ENCODE measurements at regions not wholly inside any gene's neighbourhood (a gene's known extent, or its start where the extent isn't known, plus 50 kb on each side); places are given as distances from the start of the nearest gene placed in this dataset.

DNA sequence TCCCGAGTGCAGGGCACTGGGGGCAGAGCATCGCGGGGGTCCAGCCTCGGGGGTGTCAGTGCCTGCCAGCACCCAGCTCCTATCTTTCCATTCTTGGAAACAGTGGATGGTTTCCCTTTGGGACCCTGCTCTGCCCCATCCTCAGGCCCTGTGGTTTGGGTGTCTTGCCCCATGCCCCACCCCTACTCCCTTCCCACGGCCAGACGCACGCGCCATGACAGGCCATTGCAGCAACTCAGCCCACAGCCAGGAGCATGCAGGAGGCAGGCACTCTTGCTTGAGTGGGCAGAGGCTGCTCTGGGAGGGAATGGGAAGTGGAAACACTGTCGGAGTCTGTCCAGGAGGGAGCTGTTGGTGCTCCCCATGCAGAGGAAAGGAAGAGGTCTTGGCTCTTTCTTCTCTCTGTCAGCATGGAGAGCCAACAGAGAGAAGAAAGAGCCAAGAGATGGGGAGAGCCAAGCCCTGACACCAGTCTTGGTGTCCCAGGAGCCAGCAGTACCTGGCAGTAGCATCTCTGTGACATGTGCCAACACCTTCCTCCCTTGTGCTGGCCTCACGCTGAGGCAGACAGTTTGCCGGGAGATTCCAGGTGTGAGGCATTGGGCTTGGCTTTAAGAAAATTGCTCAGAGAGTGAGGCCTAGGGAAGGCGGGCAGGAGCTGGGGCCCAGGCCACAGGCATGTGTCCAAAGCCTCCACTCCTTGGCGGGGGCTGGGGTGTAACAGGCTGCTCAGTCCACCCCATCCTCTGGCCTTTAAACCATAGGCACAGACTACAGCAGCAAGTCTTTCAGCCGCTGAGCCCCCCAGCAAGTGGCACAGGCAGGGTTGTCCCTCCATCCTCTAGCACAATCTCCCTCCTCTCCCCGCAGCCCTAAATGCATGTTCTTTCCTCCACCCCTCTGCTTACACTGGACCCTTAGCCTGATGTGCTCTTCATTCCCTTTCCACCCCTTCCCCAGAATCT is 86.7 kb upstream of the UQCRFS1 start:
- H2BK15ac ChIP-seq (ENCODE audit: low read length), result no peak overlapping the region
- FAIRE-seq (no peak), DNase-seq (ENCODE audit: low read depth in 1 of 2, low spot score in 2 of 2) (no peak)
- no peaks in the 10 kb centered on the region for H3K9me3 ChIP-seq (ENCODE audit: insufficient read depth in 2 of 2, low read depth in 1 of 2, low read length in 1 of 2)
- no peaks in the 10 kb centered on the region for H3K36me3 ChIP-seq (ENCODE audit: control insufficient read depth in 2 of 4, insufficient read depth in 4 of 4, low read length in 3 of 4)
- no peak overlapping the region for H4K8ac ChIP-seq (ENCODE audit: extremely low read depth, insufficient read depth, low read length)
- no peaks in the 10 kb centered on the region for H4K20me1 ChIP-seq (replicated peaks in 1 of 2; ENCODE audit: control insufficient read depth in 1 of 2, insufficient read depth in 2 of 2, low read length in 2 of 2)
- no peaks in the 10 kb centered on the region for H3K23me2 ChIP-seq (ENCODE audit: low read depth, low read length)
- no peaks in the 10 kb centered on the region for H3K79me1 ChIP-seq (ENCODE audit: low read depth, low read length)
- H3K18ac ChIP-seq (ENCODE audit: extremely low read depth, low read length), result no peak overlapping the region
- no peak overlapping the region for H3K14ac ChIP-seq (ENCODE audit: insufficient read length)
- H3K56ac ChIP-seq (replicated peaks; ENCODE audit: insufficient read length, low read depth, low read length), result no peak overlapping the region
- H2AFZ ChIP-seq (ENCODE audit: low read length), result no peak overlapping the region
- H3K4me1 ChIP-seq (replicated peaks in 1 of 4; ENCODE audit: control insufficient read depth in 3 of 4, insufficient read depth in 4 of 4, low read length in 3 of 4), result no peaks in the 10 kb centered on the region
- H2BK120ac ChIP-seq (replicated peaks; ENCODE audit: low read depth, low read length), result no peak overlapping the region
- H2AK5ac ChIP-seq (ENCODE audit: low read depth, low read length), result no peak overlapping the region
- WGBS, 2 experiments (ENCODE audit: extremely low coverage in 1 of 2, insufficient coverage in 1 of 2, insufficient read length in 1 of 2, insufficient replicate concordance in 2 of 2, low coverage in 1 of 2, low lambda C conversion rate in 2 of 2, missing lambda C conversion rate in 1 of 2), result 93% methylated on average over 11 of the region's 15 CpGs; no CpG with 5 or more reads in 1 of the 2 experiments
- no peak overlapping the region for H2BK12ac ChIP-seq (ENCODE audit: low read depth, low read length)
- no peak overlapping the region for H2BK20ac ChIP-seq (ENCODE audit: low read length)
- ChIA-PET POLR2A (ENCODE audit: partially characterized antibody) (no interaction called here), CTCF (ENCODE audit: partially characterized antibody) (interaction anchor here (1.1 to 2.0 kb wide), 4 partner anchors 12 to 179 kb away, joined by 3 to 5 read pairs (median 4); no protein-coding TSS in a partner anchor)
- H3K79me2 ChIP-seq (ENCODE audit: control insufficient read depth in 1 of 2, insufficient read depth in 2 of 2, low read length in 2 of 2), result no peaks in the 10 kb centered on the region
- no peak overlapping the region for H2BK5ac ChIP-seq (ENCODE audit: low read depth, low read length)
- no peak overlapping the region for H3K4me3 ChIP-seq (ENCODE audit: extremely low read depth in 1 of 4, insufficient read depth in 2 of 4, low read depth in 3 of 4, low read length in 4 of 4)
- H3K23ac ChIP-seq (ENCODE audit: insufficient read length), result no peak overlapping the region
- no peak overlapping the region for H3K9ac ChIP-seq (replicated peaks in 1 of 4; ENCODE audit: extremely low read depth in 1 of 4, low read depth in 3 of 4, low read length in 3 of 4)
- no peak overlapping the region for H3K4ac ChIP-seq (replicated peaks; ENCODE audit: insufficient read length, low read depth, low read length)
- no peak for TF ChIP-seq RAD21 (IDR thresholded peaks at IDR 0.05 in 1 of 2, conservative IDR thresholded peaks at IDR 0.05 in 1 of 2; ENCODE audit: low read depth in 2 of 2, low read length in 2 of 2)
- no peak overlapping the region for H4K5ac ChIP-seq (ENCODE audit: insufficient read length, low read depth, low read length)
- no peak overlapping the region for H3K27ac ChIP-seq (ENCODE audit: low read depth, low read length)
- H3K4me2 ChIP-seq (ENCODE audit: insufficient read depth in 1 of 2, low read depth in 2 of 2, low read length in 2 of 2), result no peak overlapping the region
- no peak overlapping the region for H4K91ac ChIP-seq (replicated peaks; ENCODE audit: insufficient read length, low read length)
- no peaks in the 10 kb centered on the region; a peak in 1 of 7 replicates for H3K27me3 ChIP-seq (replicated peaks in 1 of 4; ENCODE audit: control insufficient read depth in 3 of 4, extremely low read depth in 1 of 4, insufficient read depth in 3 of 4, low read length in 3 of 4)
